Ascending aorta (tissue), 2 donors: ENCODE measurements at regions not wholly inside any gene's neighbourhood (a gene's known extent, or its start where the extent isn't known, plus 50 kb on each side); places are given as distances from the start of the nearest gene placed in this dataset.
"Not testable (repeated sequence)": the region's sequence is repeated elsewhere in the genome, so short reads cannot be mapped to it uniquely, and the experiment has no call there.

Source experiments
- DNase-seq, 2 donors: peaks; one replicate each; pipeline ENCODE4 v3.0.0-alpha.2; 2019; ENCODE audit warnings: low spot score in 2 of 2
- H3K27ac ChIP-seq, 2 donors: fragments of 200-600 bp; sonication (generic); one replicate each; pipeline ENCODE4 v1.5.1; 2016 to 2017; ENCODE audit warnings: mild to moderate bottlenecking in 1 of 2
- H3K27me3 ChIP-seq: fragments of 200-600 bp; sonication (generic); one replicate; pipeline ENCODE4 v1.5.1; 2017
- H3K36me3 ChIP-seq, 2 donors: fragments of 200-600 bp; sonication (generic); one replicate each; pipeline ENCODE4 v1.5.1; 2016
- H3K4me1 ChIP-seq, 2 donors: fragments of 200-600 bp; sonication (generic); one replicate each; pipeline ENCODE4 v1.5.1; 2016 to 2017; ENCODE audit warnings: mild to moderate bottlenecking in 1 of 2
- H3K4me3 ChIP-seq, 2 donors: fragments of 200-600 bp; sonication (generic); one replicate each; pipeline ENCODE4 v1.5.1; 2016 to 2017; ENCODE audit warnings: mild to moderate bottlenecking in 1 of 2
- H3K9me3 ChIP-seq, 2 donors: fragments of 200-600 bp; sonication (generic); one replicate each; pipeline ENCODE4 v1.5.1; 2016
- intact Hi-C: fragments of 100-400 bp; cut with DNase I; formaldehyde crosslinking; loops from one replicate; pipeline ENCODE4 v1.15.1; 2023

DNA sequence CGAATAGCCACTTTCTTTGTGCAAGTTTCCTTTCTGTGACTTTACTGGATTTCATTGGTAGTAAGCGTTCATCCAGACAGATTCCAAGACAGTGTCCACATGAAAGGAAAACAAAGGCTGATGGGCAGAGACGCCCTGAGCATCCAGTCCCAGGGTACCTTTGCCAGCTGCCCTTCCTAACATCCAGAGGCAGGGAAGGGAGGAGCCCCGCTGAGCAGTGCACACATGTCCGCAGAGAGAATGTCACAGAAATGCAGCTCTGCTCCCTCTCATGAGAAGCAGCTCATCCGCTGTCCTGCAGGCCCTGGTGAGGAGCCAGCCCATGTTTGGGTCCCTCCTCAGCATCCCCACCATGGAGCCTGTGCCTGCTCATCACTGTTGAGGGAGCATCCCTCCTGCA, 197.4 kb upstream of the POTEB2 start:
- H3K27ac ChIP-seq, intact Hi-C loops, H3K27me3 ChIP-seq, H3K4me1 ChIP-seq, H3K36me3 ChIP-seq, H3K4me3 ChIP-seq, H3K9me3 ChIP-seq, DNase-seq: not testable (repeated sequence)

GRCh38 chr15:21062619-21063163, 196.6 kb upstream of the POTEB2 start:
- H3K9me3 ChIP-seq, intact Hi-C loops, H3K36me3 ChIP-seq, H3K27me3 ChIP-seq, H3K4me3 ChIP-seq, H3K4me1 ChIP-seq, DNase-seq, H3K27ac ChIP-seq: not testable (repeated sequence)

DNA sequence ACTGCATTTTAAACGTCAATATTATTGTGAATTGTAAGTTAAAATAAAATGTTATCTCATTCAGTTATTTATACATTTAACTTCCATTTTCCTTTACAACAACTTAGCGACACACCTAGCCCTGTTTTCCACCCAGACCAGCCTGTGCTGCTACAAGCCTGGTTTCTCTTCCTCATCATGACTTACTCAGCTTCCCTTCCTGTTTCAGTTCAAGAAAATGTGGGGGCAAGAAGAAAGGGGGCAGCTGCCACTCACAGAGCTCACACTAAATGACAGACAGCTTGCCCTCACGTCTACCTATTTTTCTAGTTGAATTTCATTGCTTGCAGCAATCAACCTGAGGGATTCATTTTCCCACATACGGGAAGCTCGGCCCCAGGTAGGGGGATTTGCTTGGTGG, 185.8 kb upstream of the POTEB2 start:
- H3K27me3 ChIP-seq, H3K4me1 ChIP-seq, H3K27ac ChIP-seq, H3K9me3 ChIP-seq, H3K4me3 ChIP-seq, H3K36me3 ChIP-seq, DNase-seq, intact Hi-C loops: not testable (repeated sequence)

GRCh38 chr15:21031703-21032102, 165.6 kb upstream of the POTEB2 start:
- H3K27ac ChIP-seq, intact Hi-C loops, H3K4me3 ChIP-seq, H3K27me3 ChIP-seq, H3K4me1 ChIP-seq, H3K9me3 ChIP-seq, DNase-seq, H3K36me3 ChIP-seq: not testable (repeated sequence)

- H3K27ac ChIP-seq, H3K27me3 ChIP-seq, DNase-seq, H3K4me3 ChIP-seq, H3K36me3 ChIP-seq, H3K9me3 ChIP-seq, H3K4me1 ChIP-seq, intact Hi-C loops: not testable (repeated sequence)
Measured at GRCh38 chr15:21029001-21029400, 162.9 kb upstream of the POTEB2 start.

DNA sequence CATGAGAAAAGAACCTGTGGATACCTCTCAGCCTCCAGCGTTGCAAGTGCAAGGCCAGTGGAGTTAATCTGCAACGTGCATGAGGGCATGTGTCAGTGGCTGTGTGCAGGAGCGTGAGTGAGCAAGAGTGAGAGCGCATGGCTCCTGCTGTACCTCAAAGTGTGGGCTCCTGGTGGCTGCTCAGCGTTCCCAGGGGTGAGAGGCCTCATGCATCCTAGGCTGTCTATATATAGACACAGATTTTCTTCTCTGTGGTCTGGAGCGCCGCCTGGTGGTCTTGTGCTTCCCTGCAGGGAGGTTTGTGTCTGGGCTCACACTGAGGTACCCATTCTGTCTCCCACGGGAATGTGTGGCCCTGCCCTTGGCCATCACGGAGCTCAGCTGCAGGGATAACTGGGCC, 161.8 kb upstream of the POTEB2 start:
- H3K27ac ChIP-seq, H3K4me3 ChIP-seq, H3K36me3 ChIP-seq, H3K9me3 ChIP-seq, H3K27me3 ChIP-seq, intact Hi-C loops, H3K4me1 ChIP-seq, DNase-seq: not testable (repeated sequence)

GRCh38 chr15:21026848-21027247, 160.7 kb upstream of the POTEB2 start:
- H3K27me3 ChIP-seq, intact Hi-C loops, H3K27ac ChIP-seq, H3K9me3 ChIP-seq, H3K4me1 ChIP-seq, DNase-seq, H3K36me3 ChIP-seq, H3K4me3 ChIP-seq: not testable (repeated sequence)

DNA sequence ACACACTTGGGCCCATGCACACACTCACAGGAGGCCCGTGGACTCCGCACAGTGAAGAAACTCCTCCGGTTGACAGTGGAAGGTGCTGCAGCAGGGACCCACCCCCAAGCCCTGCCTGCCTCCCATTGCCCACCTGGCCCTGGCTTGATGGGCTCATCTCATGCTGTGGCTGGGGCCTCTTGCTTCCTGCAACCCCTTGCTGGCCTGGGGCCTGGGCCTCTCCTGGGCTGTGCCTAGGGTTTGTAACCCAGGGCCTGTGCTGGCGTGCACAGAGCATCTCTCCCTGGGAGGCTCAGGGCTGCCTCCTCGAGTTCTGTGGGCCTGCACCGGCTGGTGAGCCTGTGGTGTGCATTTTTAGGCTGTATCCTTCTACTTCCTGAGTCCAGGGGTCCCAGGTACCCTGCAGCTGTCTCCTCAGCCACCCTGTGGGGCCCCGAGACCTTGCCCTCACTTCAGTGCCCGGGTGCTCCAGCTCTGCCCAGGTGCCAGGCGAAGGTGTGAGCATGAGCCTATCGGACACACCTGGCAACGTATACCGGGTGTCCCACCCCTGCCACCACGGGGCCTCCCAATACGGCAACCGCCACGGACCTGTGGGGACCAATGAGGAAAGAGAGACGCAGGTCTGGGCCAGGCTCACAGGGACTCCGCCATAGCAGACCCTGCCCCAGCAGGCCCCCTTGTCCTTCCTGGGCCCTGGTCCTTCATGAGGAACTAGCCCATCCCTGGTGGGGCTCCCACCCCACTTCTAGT, 158.3 kb upstream of the POTEB2 start:
- H3K9me3 ChIP-seq, H3K27ac ChIP-seq, DNase-seq, H3K4me1 ChIP-seq, H3K36me3 ChIP-seq, intact Hi-C loops, H3K4me3 ChIP-seq, H3K27me3 ChIP-seq: not testable (repeated sequence)

- H3K27me3 ChIP-seq, DNase-seq, H3K4me1 ChIP-seq, H3K4me3 ChIP-seq, H3K9me3 ChIP-seq, intact Hi-C loops, H3K27ac ChIP-seq, H3K36me3 ChIP-seq: not testable (repeated sequence)
Measured at GRCh38 chr15:21018176-21018575, 152.1 kb upstream of the POTEB2 start.

DNA sequence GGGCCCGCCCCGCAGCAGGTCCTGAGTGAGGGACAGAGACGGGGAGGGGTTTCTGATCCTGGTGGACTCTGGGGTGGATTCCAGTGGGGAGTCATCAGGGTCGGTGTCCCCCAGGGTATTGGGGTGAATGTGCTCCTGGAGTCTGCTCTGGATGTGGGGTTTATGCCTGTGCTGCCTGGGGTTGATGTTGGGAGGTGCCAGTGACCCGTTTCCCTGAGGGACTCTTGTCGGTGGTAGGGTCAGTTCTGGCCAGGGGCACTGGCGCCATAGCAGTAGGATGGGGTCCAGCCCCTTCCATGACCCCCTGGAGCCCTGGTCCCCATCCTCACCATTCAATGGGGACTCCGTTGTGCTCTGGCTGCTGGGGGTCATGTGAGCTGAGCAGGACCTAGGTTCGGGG, 151.2 kb upstream of the POTEB2 start:
- H3K36me3 ChIP-seq, H3K4me3 ChIP-seq, H3K9me3 ChIP-seq, DNase-seq, H3K4me1 ChIP-seq, intact Hi-C loops, H3K27ac ChIP-seq, H3K27me3 ChIP-seq: not testable (repeated sequence)

DNA sequence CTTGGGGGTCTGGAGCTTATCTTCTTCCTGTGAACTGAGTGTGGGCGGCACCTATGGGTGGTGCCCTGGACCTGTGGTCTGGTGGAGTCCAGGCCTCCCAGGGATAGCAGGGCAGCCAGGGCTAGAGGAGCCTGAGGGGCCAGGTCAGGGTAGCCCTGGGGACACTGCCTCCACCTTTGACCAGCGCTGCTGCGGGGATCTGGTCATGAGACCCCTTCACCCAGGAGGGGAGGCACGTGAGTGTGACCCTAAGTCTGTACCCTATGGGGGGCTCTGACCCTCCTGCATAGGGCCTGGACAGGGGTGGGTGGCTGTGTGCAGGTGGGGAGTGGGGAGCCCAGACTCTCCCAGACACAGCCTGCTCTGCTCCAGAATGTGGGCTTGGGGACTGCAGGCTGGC, 150.5 kb upstream of the POTEB2 start:
- DNase-seq, H3K27me3 ChIP-seq, H3K27ac ChIP-seq, H3K36me3 ChIP-seq, intact Hi-C loops, H3K4me1 ChIP-seq, H3K4me3 ChIP-seq, H3K9me3 ChIP-seq: not testable (repeated sequence)

DNA sequence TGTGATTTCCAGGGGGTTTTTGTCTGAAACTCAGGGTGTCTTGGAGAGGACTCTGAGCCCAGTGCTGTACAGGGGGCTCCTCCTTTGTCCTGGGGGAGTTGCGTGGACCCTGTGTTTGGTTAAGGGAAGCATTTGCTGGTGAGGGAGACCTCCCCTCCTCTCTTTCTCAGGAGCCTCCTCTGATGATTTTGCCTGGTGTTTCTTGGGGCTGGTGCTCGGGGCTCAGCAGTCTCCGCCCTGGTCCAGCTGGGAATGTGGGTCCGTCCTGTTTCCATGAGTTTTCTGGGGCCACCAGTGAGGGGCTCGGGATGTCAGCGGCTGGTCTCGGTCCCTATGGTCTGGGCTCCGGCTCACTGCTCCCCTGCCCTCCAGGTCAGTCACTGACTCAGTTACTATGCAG, 149.1 kb upstream of the POTEB2 start:
- H3K4me3 ChIP-seq, DNase-seq, H3K27ac ChIP-seq, H3K36me3 ChIP-seq, intact Hi-C loops, H3K9me3 ChIP-seq, H3K4me1 ChIP-seq, H3K27me3 ChIP-seq: not testable (repeated sequence)

- intact Hi-C loops, H3K27me3 ChIP-seq, DNase-seq, H3K36me3 ChIP-seq, H3K9me3 ChIP-seq, H3K27ac ChIP-seq, H3K4me1 ChIP-seq, H3K4me3 ChIP-seq: not testable (repeated sequence)
Measured at GRCh38 chr15:21013308-21013707, 147.2 kb upstream of the POTEB2 start.

GRCh38 chr15:21009651-21010050, 143.5 kb upstream of the POTEB2 start:
- H3K4me3 ChIP-seq, intact Hi-C loops, H3K4me1 ChIP-seq: not testable (repeated sequence)

DNA sequence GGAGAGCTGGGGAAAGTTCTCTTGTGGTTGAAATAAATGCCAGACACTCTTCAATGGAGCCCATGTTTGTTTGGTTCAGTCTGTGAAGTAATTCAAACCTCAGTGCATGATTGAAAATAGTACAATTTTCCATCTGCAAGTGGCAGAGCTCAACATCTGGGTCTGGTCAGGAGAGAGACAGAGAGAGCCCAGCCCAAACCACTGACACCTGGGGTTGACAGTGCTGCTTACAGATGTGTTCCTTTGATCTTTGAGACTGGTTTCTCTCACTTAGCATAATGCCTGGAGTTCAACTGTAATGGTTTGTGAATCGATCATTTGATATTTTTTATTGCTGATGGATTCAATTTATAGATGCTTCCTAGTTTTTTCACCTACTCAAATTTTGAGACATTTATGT, 137.3 kb upstream of the POTEB2 start:
- intact Hi-C loops, H3K36me3 ChIP-seq, H3K9me3 ChIP-seq, H3K4me1 ChIP-seq, H3K4me3 ChIP-seq, H3K27ac ChIP-seq, H3K27me3 ChIP-seq, DNase-seq: not testable (repeated sequence)

More at GRCh38 chr15:21009651-21010050, 143.5 kb upstream of the POTEB2 start:
- H3K36me3 ChIP-seq, H3K9me3 ChIP-seq, DNase-seq, H3K27ac ChIP-seq, H3K27me3 ChIP-seq: not testable (repeated sequence)
